AG10803 (cell line): ENCODE measurements at regions not wholly inside any gene's neighbourhood (a gene's known extent, or its start where the extent isn't known, plus 50 kb on each side); places are given as distances from the start of the nearest gene placed in this dataset.

Experiments
- DNase-seq: peaks from one replicate; pipeline ENCODE4 v3.0.0; 2010; ENCODE audit warnings: low read depth
- H3K4me3 ChIP-seq: 2 replicates; pipeline ENCODE4 v1.5.1; 2011; ENCODE audit warnings: mild to moderate bottlenecking, low read length, control low read depth
- TF ChIP-seq, protein P1 (sequence below): conservative IDR thresholded peaks from 2 replicates; pipeline ENCODE4 v1.5.1; 2011; ENCODE audit warnings: mild to moderate bottlenecking, low read length, control low read depth, inconsistent platforms

DNA sequence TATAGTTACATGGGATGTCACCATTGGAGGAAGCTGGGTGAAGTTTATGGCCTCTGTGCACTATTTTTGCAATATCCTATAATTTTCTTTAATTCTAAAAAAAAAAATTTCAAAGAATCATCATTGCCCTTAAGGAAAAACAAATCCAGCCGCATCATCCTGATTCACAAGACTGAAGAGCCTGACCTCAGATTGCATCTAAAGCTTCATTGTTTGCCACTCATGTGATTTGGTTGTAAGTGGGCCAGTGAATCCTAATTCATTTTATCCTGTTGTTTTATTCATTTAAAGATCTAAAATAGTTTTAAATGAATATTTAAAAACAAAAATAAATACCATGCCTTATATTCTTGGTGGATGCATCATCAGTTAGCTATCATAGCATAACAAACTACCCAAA lies 504.5 kb downstream of the TBC1D4 start:
- TF ChIP-seq, protein P1, sequence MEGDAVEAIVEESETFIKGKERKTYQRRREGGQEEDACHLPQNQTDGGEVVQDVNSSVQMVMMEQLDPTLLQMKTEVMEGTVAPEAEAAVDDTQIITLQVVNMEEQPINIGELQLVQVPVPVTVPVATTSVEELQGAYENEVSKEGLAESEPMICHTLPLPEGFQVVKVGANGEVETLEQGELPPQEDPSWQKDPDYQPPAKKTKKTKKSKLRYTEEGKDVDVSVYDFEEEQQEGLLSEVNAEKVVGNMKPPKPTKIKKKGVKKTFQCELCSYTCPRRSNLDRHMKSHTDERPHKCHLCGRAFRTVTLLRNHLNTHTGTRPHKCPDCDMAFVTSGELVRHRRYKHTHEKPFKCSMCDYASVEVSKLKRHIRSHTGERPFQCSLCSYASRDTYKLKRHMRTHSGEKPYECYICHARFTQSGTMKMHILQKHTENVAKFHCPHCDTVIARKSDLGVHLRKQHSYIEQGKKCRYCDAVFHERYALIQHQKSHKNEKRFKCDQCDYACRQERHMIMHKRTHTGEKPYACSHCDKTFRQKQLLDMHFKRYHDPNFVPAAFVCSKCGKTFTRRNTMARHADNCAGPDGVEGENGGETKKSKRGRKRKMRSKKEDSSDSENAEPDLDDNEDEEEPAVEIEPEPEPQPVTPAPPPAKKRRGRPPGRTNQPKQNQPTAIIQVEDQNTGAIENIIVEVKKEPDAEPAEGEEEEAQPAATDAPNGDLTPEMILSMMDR = no peak
- no peak overlapping the region for H3K4me3 ChIP-seq
- no peak for DNase-seq

DNA sequence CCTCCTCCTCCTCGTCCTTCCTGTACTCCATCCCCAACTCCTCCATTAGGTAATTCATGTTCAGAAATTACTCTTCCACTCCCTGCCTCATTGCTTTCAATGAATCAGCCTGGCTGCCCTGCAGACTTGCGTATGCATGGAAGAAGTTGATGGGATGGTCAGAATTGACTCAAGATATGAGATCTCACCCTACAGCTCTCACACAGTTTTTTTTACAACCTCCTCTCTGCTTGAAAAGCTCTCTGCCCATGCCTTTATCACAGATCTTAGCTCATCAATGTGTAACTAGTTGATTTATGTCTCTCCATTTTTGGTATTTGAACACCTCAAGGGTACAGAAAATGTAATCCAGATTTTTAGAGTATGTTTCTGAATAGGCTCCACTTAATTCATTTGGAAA lies 506.9 kb downstream of the TBC1D4 start:
- no peak overlapping the region for H3K4me3 ChIP-seq
- DNase-seq = no peak
- TF ChIP-seq, protein P1 = no peak

DNA sequence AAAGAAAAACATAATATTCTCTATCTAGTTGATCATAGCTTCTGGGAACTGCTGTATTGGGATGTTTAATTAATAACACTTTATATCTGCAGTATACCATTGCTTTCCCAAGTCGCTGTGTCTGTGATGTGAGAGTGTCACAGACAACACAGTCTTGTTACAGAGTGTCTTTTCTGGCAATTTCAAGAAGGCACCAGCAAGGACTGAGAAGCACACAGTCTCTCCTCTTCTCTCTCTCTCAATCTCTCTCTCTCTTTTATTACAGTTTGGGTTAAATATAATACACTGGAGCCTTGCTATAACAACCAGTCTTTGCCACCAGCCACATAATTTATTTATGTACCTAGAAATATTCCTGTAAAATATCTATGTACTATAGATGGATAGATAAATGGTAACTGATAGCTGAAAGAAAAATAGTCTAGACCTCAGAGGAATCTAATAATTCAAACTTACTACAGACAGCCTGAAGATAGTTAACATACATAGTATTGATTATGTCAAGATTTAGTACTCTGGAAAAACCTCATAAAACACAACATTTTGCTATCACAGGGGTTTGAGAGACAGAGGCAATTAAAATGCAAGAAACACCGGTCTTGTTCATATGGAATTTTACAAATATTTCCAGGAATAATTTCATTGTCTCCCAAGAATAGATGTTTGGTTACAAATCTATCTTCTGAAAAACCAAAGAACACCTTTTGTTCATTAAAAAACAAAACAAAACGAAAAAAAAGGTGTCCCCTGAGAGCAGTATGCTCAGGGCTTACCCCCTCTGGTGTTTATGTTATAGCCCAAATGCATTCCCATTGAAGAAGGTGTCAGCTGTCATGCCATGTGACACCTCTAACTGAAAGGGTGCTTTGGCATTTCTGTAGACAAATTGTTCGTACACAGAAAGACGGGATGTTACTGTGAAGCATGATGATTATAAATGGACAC lies 507.8 kb downstream of the TBC1D4 start:
- H3K4me3 ChIP-seq = no peak overlapping the region
- no peak for DNase-seq
- TF ChIP-seq, protein P1 = no peak

DNA sequence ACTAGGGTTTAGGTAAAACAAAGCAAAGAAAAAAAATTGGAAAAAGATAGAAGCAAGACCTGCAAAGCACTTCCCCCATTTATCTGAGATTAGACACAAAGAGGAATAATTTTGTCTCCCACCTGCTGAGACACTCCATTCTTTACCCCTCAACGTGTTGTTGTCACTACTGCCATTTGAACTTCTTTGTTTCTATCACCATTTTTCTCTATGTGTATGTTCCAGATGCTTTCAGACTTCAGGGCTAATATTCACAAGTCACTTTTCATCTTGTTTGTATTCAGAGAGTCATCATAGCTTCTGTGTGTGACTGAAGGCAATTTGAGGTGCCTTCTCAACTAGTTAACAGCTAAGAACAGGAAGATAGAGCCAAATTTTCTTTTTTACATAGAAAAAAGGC lies 512.5 kb downstream of the TBC1D4 start:
- H3K4me3 ChIP-seq = no peak overlapping the region
- no peak for DNase-seq
- TF ChIP-seq, protein P1 = no peak

DNA sequence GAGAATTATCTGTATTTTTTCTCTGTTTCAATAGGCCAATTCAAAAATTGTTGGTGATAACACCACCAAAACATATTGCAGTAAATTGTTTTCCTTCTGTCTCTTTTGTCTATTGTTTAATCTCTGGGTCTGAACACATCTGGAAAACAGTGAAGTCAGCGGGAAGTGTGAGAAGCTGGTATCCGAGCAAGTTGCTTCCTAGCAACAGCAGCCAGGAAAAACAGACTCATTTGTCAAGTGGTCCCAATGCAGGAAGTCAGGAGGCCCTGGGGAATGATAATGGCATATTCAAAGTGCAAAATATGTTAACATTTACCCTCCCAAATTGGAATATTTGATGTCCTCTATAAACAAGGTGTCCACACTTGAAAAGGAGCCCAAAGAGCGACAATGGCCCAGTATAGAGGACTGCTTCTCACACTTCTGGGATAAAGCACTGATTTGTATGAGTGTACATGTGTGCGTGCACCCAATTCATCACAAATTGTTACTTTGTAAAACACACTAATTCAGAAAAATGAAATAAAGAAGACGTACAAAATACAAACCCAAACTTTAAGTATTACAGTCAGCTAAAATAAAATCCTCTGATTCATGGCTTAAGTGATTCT lies 515.0 kb downstream of the TBC1D4 start:
- peak; percentile 40 for DNase-seq
- H3K4me3 ChIP-seq = no peak overlapping the region
- TF ChIP-seq, protein P1 = no peak

DNA sequence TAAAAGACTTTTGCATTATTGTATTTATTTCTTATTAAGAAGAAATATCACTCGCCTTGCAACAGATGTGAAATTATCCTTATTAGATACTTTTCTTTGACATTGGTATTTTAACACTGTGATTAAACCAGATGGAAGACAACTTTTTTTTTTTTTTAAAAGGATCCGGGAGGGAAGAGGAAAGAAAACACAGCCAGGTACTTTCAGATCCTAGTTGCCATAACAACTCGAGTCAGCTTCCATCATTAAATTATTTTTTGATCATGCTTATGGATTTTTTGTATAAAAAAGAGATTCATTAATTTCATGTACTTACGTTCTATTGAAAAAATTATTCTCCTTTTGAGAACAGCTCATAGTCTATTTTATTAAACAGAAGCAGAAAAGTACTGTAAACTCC lies 515.7 kb downstream of the TBC1D4 start:
- H3K4me3 ChIP-seq = no peak overlapping the region
- TF ChIP-seq, protein P1 = no peak
- no peak for DNase-seq

DNA sequence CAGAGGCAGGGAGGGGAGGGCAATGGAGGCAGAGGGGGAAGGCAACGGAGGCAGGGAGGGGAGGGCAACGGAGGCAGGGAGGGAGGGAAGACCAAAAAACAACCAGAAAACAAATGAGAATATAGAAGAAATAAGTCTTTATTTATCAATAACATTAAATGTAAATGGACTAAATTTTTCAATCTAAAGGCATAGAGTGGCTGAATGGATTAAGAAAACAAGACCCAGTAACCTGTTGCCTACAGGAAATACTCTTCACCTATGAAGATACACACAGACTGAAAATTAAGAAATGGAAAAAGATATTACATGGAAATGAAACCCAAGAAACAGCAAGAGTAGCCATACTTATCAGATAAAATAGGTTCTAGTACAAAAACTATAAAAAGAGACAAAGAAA lies 536.3 kb downstream of the TBC1D4 start:
- no peak for DNase-seq

More for the DNA sequence above, 536.3 kb downstream of the TBC1D4 start:
- no peak overlapping the region for H3K4me3 ChIP-seq
- TF ChIP-seq, protein P1 = no peak
